ENCODE measurements at regions not wholly inside any gene's neighbourhood (a gene's known extent, or its start where the extent isn't known, plus 50 kb on each side); places are given as distances from the start of the nearest gene placed in this dataset.

- TF ChIP-seq, protein P1, sequence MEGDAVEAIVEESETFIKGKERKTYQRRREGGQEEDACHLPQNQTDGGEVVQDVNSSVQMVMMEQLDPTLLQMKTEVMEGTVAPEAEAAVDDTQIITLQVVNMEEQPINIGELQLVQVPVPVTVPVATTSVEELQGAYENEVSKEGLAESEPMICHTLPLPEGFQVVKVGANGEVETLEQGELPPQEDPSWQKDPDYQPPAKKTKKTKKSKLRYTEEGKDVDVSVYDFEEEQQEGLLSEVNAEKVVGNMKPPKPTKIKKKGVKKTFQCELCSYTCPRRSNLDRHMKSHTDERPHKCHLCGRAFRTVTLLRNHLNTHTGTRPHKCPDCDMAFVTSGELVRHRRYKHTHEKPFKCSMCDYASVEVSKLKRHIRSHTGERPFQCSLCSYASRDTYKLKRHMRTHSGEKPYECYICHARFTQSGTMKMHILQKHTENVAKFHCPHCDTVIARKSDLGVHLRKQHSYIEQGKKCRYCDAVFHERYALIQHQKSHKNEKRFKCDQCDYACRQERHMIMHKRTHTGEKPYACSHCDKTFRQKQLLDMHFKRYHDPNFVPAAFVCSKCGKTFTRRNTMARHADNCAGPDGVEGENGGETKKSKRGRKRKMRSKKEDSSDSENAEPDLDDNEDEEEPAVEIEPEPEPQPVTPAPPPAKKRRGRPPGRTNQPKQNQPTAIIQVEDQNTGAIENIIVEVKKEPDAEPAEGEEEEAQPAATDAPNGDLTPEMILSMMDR (IDR thresholded peaks at IDR 0.05 in 8 of 11, conservative IDR thresholded peaks at IDR 0.05 in 3 of 11) = no peak
- no peak for TF ChIP-seq POLR2A (IDR thresholded peaks at IDR 0.05)
These were observed 100.3 kb upstream of the TMTC1 start for GRCh38 chr12:29883941-29884554.

Measured in spleen (tissue), 7 donors.